ENCODE measurements at regions not wholly inside any gene's neighbourhood (a gene's known extent, or its start where the extent isn't known, plus 50 kb on each side); places are given as distances from the start of the nearest gene placed in this dataset.

GRCh38 chr2:7774481-7774880, 857.3 kb downstream of the RNF144A start:
- H3K4me1 Mint-ChIP-seq: peaks cover 14% of the 10 kb centered on the region

GRCh38 chr2:7777668-7778067, 860.5 kb downstream of the RNF144A start:
- H3K9ac ChIP-seq (ENCODE audit: extremely low read depth, low read length, poor library complexity, severe bottlenecking): no peak overlapping the region

More at GRCh38 chr2:7774481-7774880, 857.3 kb downstream of the RNF144A start:
- Histone ChIP-seq H3K4me3 (ENCODE audit: low read length) (no peak overlapping the region), H3K9ac (ENCODE audit: extremely low read depth, low read length, poor library complexity, severe bottlenecking) (no peak overlapping the region), H3K36me3 (ENCODE audit: control insufficient read depth, insufficient read depth, low read length) (no peaks in the 10 kb centered on the region), H3K4me1 (ENCODE audit: control insufficient read depth, insufficient read depth, low read length) (peaks cover 6% of the 10 kb centered on the region), H3K27me3 (ENCODE audit: control insufficient read depth, insufficient read depth, low read length, poor library complexity, severe bottlenecking) (no peaks in the 10 kb centered on the region), H3K9me3 (ENCODE audit: control insufficient read depth, low read length) (no peaks in the 10 kb centered on the region), H3K27ac (ENCODE audit: low read depth, low read length) (no peak overlapping the region)
- 88 to 92% methylated on average over 2 to 3 of the region's 3 CpGs for WGBS, 2 experiments (ENCODE audit: insufficient coverage in 1 of 2, insufficient read length in 1 of 2)
- Mint-ChIP-seq H3K4me3 (no peak overlapping the region), H3K27ac (no peak overlapping the region), H3K9me3 (no peaks in the 10 kb centered on the region), H3K36me3 (ENCODE audit: low read depth) (no peaks in the 10 kb centered on the region), H3K27me3 (ENCODE audit: insufficient read depth) (peaks cover 12% of the 10 kb centered on the region)
- no peak for TF ChIP-seq CTCF (conservative IDR thresholded peaks at IDR 0.05)
- DNase-seq: no peak

GRCh38 chr2:7780321-7780720, 863.1 kb downstream of the RNF144A start:
- H3K27ac ChIP-seq (ENCODE audit: low read depth, low read length): no peak overlapping the region
- Mint-ChIP-seq H3K36me3 (ENCODE audit: low read depth) (no peaks in the 10 kb centered on the region), H3K27ac (no peak overlapping the region), H3K9me3 (no peaks in the 10 kb centered on the region), H3K27me3 (ENCODE audit: insufficient read depth) (peaks cover 11% of the 10 kb centered on the region), H3K4me1 (peaks cover 14% of the 10 kb centered on the region), H3K4me3 (no peak overlapping the region)
- 91 to 94% methylated on average over 3 to 5 of the region's 5 CpGs for WGBS, 2 experiments (ENCODE audit: insufficient coverage in 1 of 2, insufficient read length in 1 of 2)
- peaks cover 6% of the 10 kb centered on the region for H3K4me1 ChIP-seq (ENCODE audit: control insufficient read depth, insufficient read depth, low read length)
- H3K4me3 ChIP-seq (ENCODE audit: low read length): no peak overlapping the region
- no peak for DNase-seq
- H3K36me3 ChIP-seq (ENCODE audit: control insufficient read depth, insufficient read depth, low read length): no peaks in the 10 kb centered on the region
- H3K9ac ChIP-seq (ENCODE audit: extremely low read depth, low read length, poor library complexity, severe bottlenecking): no peak overlapping the region
- H3K27me3 ChIP-seq (ENCODE audit: control insufficient read depth, insufficient read depth, low read length, poor library complexity, severe bottlenecking): no peaks in the 10 kb centered on the region
- H3K9me3 ChIP-seq (ENCODE audit: control insufficient read depth, low read length): no peaks in the 10 kb centered on the region
- TF ChIP-seq CTCF (conservative IDR thresholded peaks at IDR 0.05): no peak

More at GRCh38 chr2:7777668-7778067, 860.5 kb downstream of the RNF144A start:
- Histone ChIP-seq H3K4me1 (ENCODE audit: control insufficient read depth, insufficient read depth, low read length) (peaks cover 6% of the 10 kb centered on the region), H3K27me3 (ENCODE audit: control insufficient read depth, insufficient read depth, low read length, poor library complexity, severe bottlenecking) (no peaks in the 10 kb centered on the region), H3K4me3 (ENCODE audit: low read length) (no peak overlapping the region), H3K9me3 (ENCODE audit: control insufficient read depth, low read length) (no peaks in the 10 kb centered on the region), H3K36me3 (ENCODE audit: control insufficient read depth, insufficient read depth, low read length) (no peaks in the 10 kb centered on the region), H3K27ac (ENCODE audit: low read depth, low read length) (no peak overlapping the region)
- no peaks in the 10 kb centered on the region for H3K9me3 Mint-ChIP-seq
- DNase-seq: no peak
- no peak for TF ChIP-seq CTCF (conservative IDR thresholded peaks at IDR 0.05)
- H3K27ac Mint-ChIP-seq: no peak overlapping the region
- H3K4me3 Mint-ChIP-seq: no peak overlapping the region
- H3K4me1 Mint-ChIP-seq: peaks cover 14% of the 10 kb centered on the region
- H3K36me3 Mint-ChIP-seq (ENCODE audit: low read depth): no peaks in the 10 kb centered on the region
- peaks cover 14% of the 10 kb centered on the region for H3K27me3 Mint-ChIP-seq (ENCODE audit: insufficient read depth)
- WGBS, 2 experiments (ENCODE audit: insufficient coverage in 1 of 2, insufficient read length in 1 of 2): 80 to 94% methylated on average over 2 to 3 of the region's 3 CpGs

Measured in endodermal cell (in vitro differentiated cells).